Renal cortex interstitium (tissue), 11 donors: ENCODE measurements at regions not wholly inside any gene's neighbourhood (a gene's known extent, or its start where the extent isn't known, plus 50 kb on each side); places are given as distances from the start of the nearest gene placed in this dataset.
"Not testable (repeated sequence)": the region's sequence is repeated elsewhere in the genome, so short reads cannot be mapped to it uniquely, and the experiment has no call there.

Source experiments
- DNase-seq, 11 donors: peaks; one replicate each; pipeline ENCODE4 v3.0.0-alpha.2; 2013; ENCODE audit warnings: low read depth in 9 of 11, low spot score in 4 of 11; ENCODE audit errors: extremely low read depth in 1 of 11

GRCh38 chr13:58630794-58631193 lies 999.2 kb downstream of the PCDH17 start:
- no peak for DNase-seq

GRCh38 chr13:58633226-58633625 lies 1001.7 kb downstream of the PCDH17 start:
- DNase-seq: no peak

- no peak for DNase-seq
Observed at GRCh38 chr13:58655086-58655485, 1023.5 kb downstream of the PCDH17 start.

GRCh38 chr13:58660826-58661225 lies 1029.3 kb downstream of the PCDH17 start:
- no peak for DNase-seq

GRCh38 chr13:58666331-58666730 lies 1034.8 kb downstream of the PCDH17 start:
- DNase-seq: no peak

GRCh38 chr13:58667096-58667495 lies 1035.6 kb downstream of the PCDH17 start:
- no peak for DNase-seq

GRCh38 chr13:58680115-58680514 lies 1048.6 kb downstream of the PCDH17 start:
- DNase-seq: no peak

GRCh38 chr13:58682616-58683015 lies 1051.1 kb downstream of the PCDH17 start:
- no peak for DNase-seq

- no peak for DNase-seq
Observed at GRCh38 chr13:58687148-58687547, 1055.6 kb downstream of the PCDH17 start.

- no peak for DNase-seq
Observed at GRCh38 chr13:58698531-58698930, 1067.0 kb downstream of the PCDH17 start.

- no peak for DNase-seq
Observed at GRCh38 chr13:58704953-58705352, 1073.4 kb downstream of the PCDH17 start.

- DNase-seq: no peak
Observed at GRCh38 chr13:58706421-58706820, 1074.9 kb downstream of the PCDH17 start.

GRCh38 chr13:58712191-58712590 lies 1080.6 kb downstream of the PCDH17 start:
- DNase-seq: peak in 2 of 11 donors; percentile 2 to 5

- DNase-seq: not testable (repeated sequence)
Observed at GRCh38 chr13:58714016-58714415, 1082.5 kb downstream of the PCDH17 start.

- DNase-seq: no peak
Observed at GRCh38 chr13:58721273-58721672, 1089.7 kb downstream of the PCDH17 start.

- DNase-seq: no peak
Observed at GRCh38 chr13:58728126-58728525, 1096.6 kb downstream of the PCDH17 start.

- DNase-seq: no peak
Observed at GRCh38 chr13:58729361-58729760, 1097.8 kb downstream of the PCDH17 start.

GRCh38 chr13:58744686-58745085 lies 1113.1 kb downstream of the PCDH17 start:
- no peak for DNase-seq

- DNase-seq: peak in 10 of 11 donors; percentile 7 to 32 (median 22)
Observed at GRCh38 chr13:58767566-58767965, 1136.0 kb downstream of the PCDH17 start.

GRCh38 chr13:58773280-58773859 lies 1141.8 kb downstream of the PCDH17 start:
- DNase-seq: no peak

- no peak for DNase-seq
Observed at GRCh38 chr13:58782736-58783135, 1151.2 kb downstream of the PCDH17 start.

GRCh38 chr13:58792854-58793253 lies 1161.3 kb downstream of the PCDH17 start:
- no peak for DNase-seq
